ENCODE measurements at regions not wholly inside any gene's neighbourhood (a gene's known extent, or its start where the extent isn't known, plus 50 kb on each side); places are given as distances from the start of the nearest gene placed in this dataset.

DNA sequence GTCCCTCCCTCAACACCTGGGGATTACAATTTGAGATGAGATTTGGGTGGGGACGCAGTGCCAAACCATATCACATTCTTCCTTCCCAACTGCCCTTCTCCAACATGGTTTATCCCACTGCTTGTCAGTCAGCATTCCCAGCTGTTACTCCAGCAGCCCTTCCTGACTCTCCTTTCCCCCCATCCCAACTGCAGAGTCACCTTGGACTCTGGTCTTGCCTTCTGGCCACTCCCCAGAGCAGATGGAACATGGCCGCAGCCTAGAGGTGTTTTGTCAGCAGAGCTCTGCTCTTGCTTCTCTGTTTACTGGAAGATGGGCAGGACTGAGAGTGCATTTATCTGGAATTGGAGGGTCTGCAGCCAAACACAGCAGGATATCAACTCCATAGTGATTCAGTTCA is 51.2 kb upstream of the MEX3C start (continued):
- TF ChIP-seq, protein P1, sequence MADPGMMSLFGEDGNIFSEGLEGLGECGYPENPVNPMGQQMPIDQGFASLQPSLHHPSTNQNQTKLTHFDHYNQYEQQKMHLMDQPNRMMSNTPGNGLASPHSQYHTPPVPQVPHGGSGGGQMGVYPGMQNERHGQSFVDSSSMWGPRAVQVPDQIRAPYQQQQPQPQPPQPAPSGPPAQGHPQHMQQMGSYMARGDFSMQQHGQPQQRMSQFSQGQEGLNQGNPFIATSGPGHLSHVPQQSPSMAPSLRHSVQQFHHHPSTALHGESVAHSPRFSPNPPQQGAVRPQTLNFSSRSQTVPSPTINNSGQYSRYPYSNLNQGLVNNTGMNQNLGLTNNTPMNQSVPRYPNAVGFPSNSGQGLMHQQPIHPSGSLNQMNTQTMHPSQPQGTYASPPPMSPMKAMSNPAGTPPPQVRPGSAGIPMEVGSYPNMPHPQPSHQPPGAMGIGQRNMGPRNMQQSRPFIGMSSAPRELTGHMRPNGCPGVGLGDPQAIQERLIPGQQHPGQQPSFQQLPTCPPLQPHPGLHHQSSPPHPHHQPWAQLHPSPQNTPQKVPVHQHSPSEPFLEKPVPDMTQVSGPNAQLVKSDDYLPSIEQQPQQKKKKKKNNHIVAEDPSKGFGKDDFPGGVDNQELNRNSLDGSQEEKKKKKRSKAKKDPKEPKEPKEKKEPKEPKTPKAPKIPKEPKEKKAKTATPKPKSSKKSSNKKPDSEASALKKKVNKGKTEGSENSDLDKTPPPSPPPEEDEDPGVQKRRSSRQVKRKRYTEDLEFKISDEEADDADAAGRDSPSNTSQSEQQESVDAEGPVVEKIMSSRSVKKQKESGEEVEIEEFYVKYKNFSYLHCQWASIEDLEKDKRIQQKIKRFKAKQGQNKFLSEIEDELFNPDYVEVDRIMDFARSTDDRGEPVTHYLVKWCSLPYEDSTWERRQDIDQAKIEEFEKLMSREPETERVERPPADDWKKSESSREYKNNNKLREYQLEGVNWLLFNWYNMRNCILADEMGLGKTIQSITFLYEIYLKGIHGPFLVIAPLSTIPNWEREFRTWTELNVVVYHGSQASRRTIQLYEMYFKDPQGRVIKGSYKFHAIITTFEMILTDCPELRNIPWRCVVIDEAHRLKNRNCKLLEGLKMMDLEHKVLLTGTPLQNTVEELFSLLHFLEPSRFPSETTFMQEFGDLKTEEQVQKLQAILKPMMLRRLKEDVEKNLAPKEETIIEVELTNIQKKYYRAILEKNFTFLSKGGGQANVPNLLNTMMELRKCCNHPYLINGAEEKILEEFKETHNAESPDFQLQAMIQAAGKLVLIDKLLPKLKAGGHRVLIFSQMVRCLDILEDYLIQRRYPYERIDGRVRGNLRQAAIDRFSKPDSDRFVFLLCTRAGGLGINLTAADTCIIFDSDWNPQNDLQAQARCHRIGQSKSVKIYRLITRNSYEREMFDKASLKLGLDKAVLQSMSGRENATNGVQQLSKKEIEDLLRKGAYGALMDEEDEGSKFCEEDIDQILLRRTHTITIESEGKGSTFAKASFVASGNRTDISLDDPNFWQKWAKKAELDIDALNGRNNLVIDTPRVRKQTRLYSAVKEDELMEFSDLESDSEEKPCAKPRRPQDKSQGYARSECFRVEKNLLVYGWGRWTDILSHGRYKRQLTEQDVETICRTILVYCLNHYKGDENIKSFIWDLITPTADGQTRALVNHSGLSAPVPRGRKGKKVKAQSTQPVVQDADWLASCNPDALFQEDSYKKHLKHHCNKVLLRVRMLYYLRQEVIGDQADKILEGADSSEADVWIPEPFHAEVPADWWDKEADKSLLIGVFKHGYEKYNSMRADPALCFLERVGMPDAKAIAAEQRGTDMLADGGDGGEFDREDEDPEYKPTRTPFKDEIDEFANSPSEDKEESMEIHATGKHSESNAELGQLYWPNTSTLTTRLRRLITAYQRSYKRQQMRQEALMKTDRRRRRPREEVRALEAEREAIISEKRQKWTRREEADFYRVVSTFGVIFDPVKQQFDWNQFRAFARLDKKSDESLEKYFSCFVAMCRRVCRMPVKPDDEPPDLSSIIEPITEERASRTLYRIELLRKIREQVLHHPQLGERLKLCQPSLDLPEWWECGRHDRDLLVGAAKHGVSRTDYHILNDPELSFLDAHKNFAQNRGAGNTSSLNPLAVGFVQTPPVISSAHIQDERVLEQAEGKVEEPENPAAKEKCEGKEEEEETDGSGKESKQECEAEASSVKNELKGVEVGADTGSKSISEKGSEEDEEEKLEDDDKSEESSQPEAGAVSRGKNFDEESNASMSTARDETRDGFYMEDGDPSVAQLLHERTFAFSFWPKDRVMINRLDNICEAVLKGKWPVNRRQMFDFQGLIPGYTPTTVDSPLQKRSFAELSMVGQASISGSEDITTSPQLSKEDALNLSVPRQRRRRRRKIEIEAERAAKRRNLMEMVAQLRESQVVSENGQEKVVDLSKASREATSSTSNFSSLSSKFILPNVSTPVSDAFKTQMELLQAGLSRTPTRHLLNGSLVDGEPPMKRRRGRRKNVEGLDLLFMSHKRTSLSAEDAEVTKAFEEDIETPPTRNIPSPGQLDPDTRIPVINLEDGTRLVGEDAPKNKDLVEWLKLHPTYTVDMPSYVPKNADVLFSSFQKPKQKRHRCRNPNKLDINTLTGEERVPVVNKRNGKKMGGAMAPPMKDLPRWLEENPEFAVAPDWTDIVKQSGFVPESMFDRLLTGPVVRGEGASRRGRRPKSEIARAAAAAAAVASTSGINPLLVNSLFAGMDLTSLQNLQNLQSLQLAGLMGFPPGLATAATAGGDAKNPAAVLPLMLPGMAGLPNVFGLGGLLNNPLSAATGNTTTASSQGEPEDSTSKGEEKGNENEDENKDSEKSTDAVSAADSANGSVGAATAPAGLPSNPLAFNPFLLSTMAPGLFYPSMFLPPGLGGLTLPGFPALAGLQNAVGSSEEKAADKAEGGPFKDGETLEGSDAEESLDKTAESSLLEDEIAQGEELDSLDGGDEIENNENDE (IDR thresholded peaks at IDR 0.05; ENCODE audit: insufficient replicate concordance, low read length): no peak
- TF ChIP-seq KDM5A (IDR thresholded peaks at IDR 0.05; ENCODE audit: low read length): no peak
